Activated B cell treated with CpG ODN at 0.5 μM for 24 hours (primary cell): ENCODE measurements at regions not wholly inside any gene's neighbourhood (a gene's known extent, or its start where the extent isn't known, plus 50 kb on each side); places are given as distances from the start of the nearest gene placed in this dataset.

ENCODE experiments used
- ATAC-seq: fragments of 200-7000 bp; cut with Tn5 transposase; one replicate; pipeline ENCODE4 v1.10.0; 2021; ENCODE audit warnings: low read depth, mild to moderate bottlenecking, moderate library complexity
- CTCF ChIA-PET: fragments of 350-600 bp; sonication (Branson Sonifier 250); formaldehyde crosslinking; loops from one replicate; lab custom pipeline; 2021; ENCODE audit warnings: antibody characterized with exemption; lab: Charles Lee
- POLR2A ChIA-PET: fragments of 350-600 bp; sonication (Branson Sonifier 250); formaldehyde crosslinking; loops from one replicate; lab custom pipeline; 2021; ENCODE audit warnings: antibody characterized with exemption; lab: Charles Lee
- DNase-seq: peaks from one replicate; pipeline ENCODE4 v3.0.0; 2022
- H3K27ac Mint-ChIP-seq: one replicate; pipeline ENCODE4 v1.8.0; 2020; ENCODE audit warnings: mixed read lengths
- H3K27me3 Mint-ChIP-seq: one replicate; pipeline ENCODE4 v1.8.0; 2021; ENCODE audit warnings: mixed read lengths
- H3K36me3 Mint-ChIP-seq: one replicate; pipeline ENCODE4 v1.8.0; 2021; ENCODE audit warnings: low read depth, mixed read lengths
- H3K4me1 Mint-ChIP-seq: one replicate; pipeline ENCODE4 v1.8.0; 2021; ENCODE audit warnings: mixed read lengths
- H3K4me3 Mint-ChIP-seq: one replicate; pipeline ENCODE4 v1.8.0; 2020; ENCODE audit warnings: mild to moderate bottlenecking, mixed read lengths
- H3K9me3 Mint-ChIP-seq: one replicate; pipeline ENCODE4 v1.8.0; 2020; ENCODE audit warnings: mixed read lengths
- intact Hi-C: fragments of 100-400 bp; cut with micrococcal nuclease; formaldehyde crosslinking; loops from one replicate; pipeline ENCODE4 v1.15.1; 2024
- TF ChIP-seq, protein P1 (sequence below): fragments of 200-600 bp; IDR thresholded peaks from one replicate; pipeline ENCODE4 v1.8.0; 2022; ENCODE audit warnings: antibody characterized with exemption, mild to moderate bottlenecking

DNA sequence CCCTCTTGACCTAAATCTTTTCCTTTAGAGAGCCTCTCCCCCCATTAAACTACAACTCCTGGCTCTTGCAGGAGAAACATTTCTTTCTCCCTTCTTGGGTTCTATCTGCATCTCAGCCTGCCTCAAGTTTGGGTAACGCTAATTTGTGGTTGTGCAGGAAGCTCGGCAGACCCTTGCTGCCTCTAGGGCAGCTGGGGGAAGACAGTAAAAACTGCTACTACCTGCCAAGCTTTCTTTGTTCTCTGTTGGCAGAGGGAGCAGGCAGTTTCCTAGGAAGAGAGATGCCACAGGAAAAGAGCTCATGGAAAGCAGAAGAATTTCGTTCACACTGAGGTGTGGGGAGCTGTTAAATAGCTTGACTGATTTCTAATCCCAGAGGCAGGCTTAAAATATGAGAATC lies 555.6 kb upstream of the IGFBP7 start:
- Mint-ChIP-seq H3K4me3 (no peak overlapping the region), H3K4me1 (no peaks in the 10 kb centered on the region), H3K9me3 (no peaks in the 10 kb centered on the region), H3K27me3 (no peaks in the 10 kb centered on the region), H3K27ac (no peak overlapping the region), H3K36me3 (no peaks in the 10 kb centered on the region)
- ATAC-seq = no peak
- DNase-seq = no peak
- POLR2A ChIA-PET = no interaction called here
- CTCF ChIA-PET = no interaction called here
- TF ChIP-seq, protein P1, sequence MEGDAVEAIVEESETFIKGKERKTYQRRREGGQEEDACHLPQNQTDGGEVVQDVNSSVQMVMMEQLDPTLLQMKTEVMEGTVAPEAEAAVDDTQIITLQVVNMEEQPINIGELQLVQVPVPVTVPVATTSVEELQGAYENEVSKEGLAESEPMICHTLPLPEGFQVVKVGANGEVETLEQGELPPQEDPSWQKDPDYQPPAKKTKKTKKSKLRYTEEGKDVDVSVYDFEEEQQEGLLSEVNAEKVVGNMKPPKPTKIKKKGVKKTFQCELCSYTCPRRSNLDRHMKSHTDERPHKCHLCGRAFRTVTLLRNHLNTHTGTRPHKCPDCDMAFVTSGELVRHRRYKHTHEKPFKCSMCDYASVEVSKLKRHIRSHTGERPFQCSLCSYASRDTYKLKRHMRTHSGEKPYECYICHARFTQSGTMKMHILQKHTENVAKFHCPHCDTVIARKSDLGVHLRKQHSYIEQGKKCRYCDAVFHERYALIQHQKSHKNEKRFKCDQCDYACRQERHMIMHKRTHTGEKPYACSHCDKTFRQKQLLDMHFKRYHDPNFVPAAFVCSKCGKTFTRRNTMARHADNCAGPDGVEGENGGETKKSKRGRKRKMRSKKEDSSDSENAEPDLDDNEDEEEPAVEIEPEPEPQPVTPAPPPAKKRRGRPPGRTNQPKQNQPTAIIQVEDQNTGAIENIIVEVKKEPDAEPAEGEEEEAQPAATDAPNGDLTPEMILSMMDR = no peak
- intact Hi-C loops = no loop called here

DNA sequence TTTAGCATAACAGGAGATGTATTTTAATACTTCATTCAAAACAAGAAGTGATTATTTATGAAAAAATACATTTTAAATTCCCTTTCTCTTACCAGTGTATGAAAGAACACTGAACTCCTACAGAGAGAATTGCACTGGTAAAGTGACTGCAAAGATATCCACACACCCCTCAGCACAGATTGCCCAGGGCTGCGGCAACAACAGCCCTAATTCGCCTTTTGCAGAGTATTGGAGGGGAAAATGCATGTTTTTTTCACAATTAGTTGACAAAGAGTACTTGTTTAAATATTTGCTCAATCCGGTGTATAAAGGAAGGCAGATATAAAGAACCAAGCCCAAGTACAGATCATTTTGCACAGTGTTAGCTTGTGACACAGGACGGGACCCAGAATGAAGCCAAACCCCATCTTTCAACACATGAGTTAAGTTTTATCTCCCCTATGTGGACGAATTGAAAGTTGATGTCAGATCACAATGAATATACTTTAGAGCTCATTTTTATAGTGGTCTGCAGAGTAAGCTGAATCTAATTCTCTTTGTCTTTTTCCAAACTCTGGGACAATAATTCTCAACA lies 551.4 kb upstream of the IGFBP7 start:
- no peaks in the 10 kb centered on the region for H3K4me1 Mint-ChIP-seq
- no peaks in the 10 kb centered on the region for H3K9me3 Mint-ChIP-seq
- intact Hi-C loops = no loop called here
- no peak overlapping the region for H3K27ac Mint-ChIP-seq
- H3K4me3 Mint-ChIP-seq = no peak overlapping the region
- ChIA-PET CTCF (no interaction called here), POLR2A (no interaction called here)
- ATAC-seq = no peak
- H3K36me3 Mint-ChIP-seq = no peaks in the 10 kb centered on the region
- TF ChIP-seq, protein P1 = no peak
- H3K27me3 Mint-ChIP-seq = no peaks in the 10 kb centered on the region
- no peak for DNase-seq

DNA sequence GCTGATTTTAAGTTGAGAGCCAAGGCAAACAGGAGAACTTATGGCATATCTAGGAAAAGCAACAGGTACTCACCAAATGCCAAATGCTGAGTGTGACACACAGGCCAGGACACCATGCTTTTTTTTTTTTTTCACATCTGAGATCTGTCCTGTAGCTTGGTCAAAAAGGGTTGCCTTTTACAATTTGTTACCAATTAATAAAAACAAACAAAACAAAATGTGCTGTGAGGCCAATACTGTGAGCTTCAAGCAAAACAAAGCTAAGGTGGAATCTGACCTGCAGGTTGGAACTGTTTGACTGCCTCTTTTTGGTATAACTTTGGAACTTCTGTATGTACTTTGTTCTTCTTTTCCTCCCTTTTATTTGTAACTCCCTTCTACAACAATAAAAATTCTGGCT lies 548.5 kb upstream of the IGFBP7 start:
- no peak overlapping the region for H3K27ac Mint-ChIP-seq
- no peak overlapping the region for H3K4me3 Mint-ChIP-seq
- CTCF ChIA-PET = no interaction called here
- intact Hi-C loops = no loop called here
- H3K4me1 Mint-ChIP-seq = no peaks in the 10 kb centered on the region
- TF ChIP-seq, protein P1 = no peak
- H3K9me3 Mint-ChIP-seq = no peaks in the 10 kb centered on the region
- no peaks in the 10 kb centered on the region for H3K27me3 Mint-ChIP-seq
- POLR2A ChIA-PET = no interaction called here
- no peaks in the 10 kb centered on the region for H3K36me3 Mint-ChIP-seq
- ATAC-seq (no peak), DNase-seq (no peak)

DNA sequence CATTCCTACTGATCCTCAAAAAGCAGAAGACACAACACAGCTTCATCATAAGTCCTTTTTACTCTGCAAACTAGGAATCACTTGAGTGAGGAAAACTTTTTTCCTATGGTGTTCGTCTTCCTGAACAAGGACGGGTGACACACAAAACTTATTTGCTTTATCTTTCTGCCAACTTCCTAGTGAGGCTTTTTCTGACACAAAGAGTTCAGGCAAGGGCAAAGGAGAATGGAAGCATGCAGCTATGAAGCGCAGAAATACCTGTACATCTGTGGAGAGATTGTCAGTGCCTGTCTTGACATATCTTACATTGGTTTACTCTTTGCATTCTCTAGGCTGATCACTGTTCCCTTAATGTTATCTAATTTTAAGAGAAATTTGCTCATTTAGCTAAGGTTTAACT lies 548.0 kb upstream of the IGFBP7 start:
- ChIA-PET CTCF (no interaction called here), POLR2A (no interaction called here)
- ATAC-seq (no peak), DNase-seq (no peak)
- H3K27ac Mint-ChIP-seq = no peak overlapping the region
- H3K4me1 Mint-ChIP-seq = no peaks in the 10 kb centered on the region
- H3K9me3 Mint-ChIP-seq = no peaks in the 10 kb centered on the region
- H3K36me3 Mint-ChIP-seq = no peaks in the 10 kb centered on the region
- H3K27me3 Mint-ChIP-seq = no peaks in the 10 kb centered on the region
- H3K4me3 Mint-ChIP-seq = no peak overlapping the region
- intact Hi-C loops = no loop called here
- TF ChIP-seq, protein P1 = no peak

DNA sequence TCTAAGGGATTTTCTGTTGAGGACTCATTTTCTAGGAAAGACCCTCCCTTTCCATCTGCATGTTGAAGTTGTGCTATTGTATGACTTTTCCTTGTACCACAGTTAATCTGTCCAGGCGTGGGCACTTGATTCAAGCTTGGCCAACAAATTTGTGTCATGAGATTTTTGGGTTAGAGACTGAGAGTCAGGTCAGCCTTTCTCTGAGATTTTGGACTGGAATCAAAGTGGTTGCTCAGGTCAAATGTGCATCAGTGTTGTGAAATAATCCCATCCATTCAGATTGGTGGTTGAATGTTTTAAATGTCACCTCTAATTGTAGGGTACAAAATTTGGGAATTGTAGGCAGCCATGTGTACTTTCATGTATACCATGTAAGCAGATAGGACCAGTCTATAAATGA lies 545.2 kb upstream of the IGFBP7 start:
- Mint-ChIP-seq H3K36me3 (no peaks in the 10 kb centered on the region), H3K4me3 (no peak overlapping the region), H3K4me1 (no peaks in the 10 kb centered on the region), H3K27me3 (no peaks in the 10 kb centered on the region), H3K27ac (no peak overlapping the region), H3K9me3 (no peaks in the 10 kb centered on the region)
- TF ChIP-seq, protein P1 = no peak
- ChIA-PET POLR2A (no interaction called here), CTCF (no interaction called here)
- intact Hi-C loops = no loop called here
- no peak for ATAC-seq
- DNase-seq = no peak
